NCI-H748 treated with DMSO at 0.1 percent for 48 hours (cell line): ENCODE measurements at regions not wholly inside any gene's neighbourhood (a gene's known extent, or its start where the extent isn't known, plus 50 kb on each side); places are given as distances from the start of the nearest gene placed in this dataset.
"Not testable (repeated sequence)": the region's sequence is repeated elsewhere in the genome, so short reads cannot be mapped to it uniquely, and the experiment has no call there.

Experiments
- DNase-seq: peaks from one replicate; lab custom pipeline; 2025; lab: John Stamatoyannopoulos, UW

DNA sequence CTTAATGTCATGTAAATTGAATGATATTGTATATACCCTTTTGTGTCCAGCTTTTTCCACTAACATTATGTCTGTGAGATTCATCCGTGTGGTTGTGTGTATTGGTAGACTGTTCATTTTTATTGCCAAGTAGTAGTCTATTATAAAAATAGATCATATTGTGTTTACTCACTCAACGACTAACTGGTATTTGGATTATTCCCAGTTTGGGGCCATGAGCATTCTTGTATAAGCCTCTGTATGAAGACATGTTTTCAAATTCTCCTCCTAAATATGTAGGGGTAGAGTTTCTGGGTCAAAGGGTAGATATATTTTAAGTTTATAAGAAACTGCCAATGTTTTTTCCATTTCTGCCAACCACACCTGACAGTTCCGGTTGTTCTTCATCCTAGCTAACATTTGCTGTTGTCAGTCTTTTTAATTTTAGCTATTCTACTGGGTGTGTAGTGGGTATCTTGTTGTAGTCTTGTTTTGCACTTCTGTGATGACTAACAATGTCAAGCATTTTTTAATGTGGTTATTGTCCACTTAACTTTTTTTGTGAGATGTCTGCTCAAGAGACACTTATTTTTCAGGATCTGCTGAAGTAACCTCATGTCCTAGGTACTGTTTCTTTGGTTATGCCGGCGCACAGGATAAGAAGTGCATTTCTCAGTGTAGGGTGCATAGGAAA, 93.2 kb downstream of the DACT1 start:
- no peak for DNase-seq

DNA sequence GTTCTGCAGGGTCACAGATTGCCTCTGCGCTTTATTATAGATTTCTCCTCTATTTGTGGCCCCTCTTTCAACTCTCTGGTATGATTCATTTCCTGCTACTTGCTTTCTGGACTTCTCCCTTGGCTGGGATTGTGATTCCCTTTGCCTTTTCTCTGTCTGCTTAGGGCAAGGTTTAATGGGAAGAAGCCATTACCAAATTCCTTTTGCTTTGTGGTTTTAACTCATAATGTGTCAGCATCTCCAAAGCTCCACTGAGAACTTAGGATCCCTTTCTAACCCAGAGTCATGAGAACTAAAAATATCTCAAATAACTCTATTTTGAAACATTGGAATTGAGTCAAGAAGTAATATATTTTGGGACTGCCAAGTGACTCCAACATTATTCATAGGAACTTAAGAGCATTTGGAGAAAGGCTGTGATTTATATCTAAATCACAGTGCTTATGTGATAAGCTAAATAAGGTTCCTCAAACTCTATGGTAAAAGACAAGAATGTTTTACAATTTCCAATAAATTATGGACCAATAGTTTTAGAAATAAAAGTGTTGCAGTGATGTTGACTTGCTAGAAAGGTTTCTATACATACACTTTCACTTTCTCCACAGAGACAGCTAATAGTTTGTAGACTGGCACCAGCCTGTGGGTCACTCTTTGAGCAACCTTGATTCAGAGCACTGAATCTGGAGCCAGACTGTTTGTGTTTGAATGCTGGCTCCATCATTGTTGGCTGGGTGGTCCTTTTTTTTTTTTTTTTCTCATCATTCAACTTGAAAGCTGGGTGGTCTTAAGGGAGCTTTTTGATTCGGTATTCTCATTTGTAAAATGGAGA, 93.9 kb downstream of the DACT1 start:
- DNase-seq: no peak

DNA sequence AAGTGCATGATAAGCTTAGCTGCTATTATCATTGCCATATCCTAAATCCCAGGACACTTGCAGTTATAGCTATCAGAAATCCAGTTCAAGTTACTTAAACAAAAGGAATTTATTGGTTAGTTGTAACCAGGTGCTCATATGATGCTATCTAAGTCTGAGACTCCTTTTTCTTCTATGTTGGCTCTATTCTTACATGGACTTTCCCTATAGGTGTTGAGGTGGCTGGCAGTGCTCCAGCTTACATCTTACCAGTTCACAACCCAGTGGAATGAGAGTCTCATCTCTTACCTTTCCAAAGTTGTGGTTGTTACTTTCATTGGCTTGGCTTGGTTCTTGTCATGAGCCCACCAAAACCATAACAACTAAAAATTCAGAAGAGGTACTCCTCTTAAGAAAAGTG, 94.6 kb downstream of the DACT1 start:
- no peak for DNase-seq

DNA sequence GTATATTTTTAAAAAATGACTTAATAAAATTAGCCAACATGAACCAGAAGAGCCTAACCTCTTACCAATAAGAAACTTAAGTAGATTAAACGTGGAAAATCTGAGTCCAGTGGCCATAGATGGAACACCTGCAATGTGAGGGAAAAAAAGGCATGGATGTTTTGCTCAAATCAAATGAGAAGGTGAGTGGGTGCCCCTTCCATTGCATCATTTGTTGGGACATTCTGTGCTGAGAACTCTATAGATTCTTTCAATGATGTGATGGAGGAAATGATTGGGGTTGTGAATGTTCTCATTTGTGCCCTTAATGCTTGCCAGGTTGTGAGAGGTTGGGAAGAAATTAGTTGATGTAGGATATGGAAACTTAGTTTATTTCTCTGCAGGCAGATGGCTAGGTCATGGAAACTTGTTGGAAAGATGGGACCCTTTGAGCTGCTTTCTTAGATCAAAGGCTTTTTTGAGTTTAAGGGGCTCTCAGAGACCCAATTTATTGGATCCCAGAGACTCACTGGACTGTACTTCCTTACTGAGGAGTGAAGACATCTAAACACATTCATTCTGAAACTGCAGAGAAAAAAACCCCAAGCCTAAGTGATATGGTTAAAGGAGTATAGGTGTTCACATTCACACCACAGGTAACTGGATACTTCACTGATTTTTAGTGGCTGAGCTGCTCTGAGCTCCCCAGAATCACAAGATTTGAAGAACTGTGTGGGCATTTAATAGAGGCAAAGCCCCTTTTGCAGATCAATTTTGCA, 95.9 kb downstream of the DACT1 start:
- DNase-seq: no peak

DNA sequence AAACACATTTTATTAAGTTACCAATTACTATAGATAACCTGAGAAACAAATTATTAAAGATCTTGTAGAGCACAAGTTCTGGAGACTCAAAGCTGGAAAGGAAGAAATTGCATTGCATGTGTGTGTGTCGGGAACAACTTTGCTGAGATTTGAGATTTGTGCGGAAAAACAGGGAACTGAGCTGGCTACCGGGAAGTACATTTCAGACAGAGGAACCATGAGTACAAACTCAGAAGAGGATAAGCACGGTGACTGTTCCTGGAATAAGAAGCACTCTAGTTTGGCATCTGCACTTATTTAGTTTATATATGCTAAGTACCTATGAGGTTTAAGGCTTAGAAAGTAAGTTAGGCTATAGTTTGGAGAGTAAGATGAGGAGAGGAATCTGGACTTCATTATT, 97.8 kb downstream of the DACT1 start:
- no peak for DNase-seq

DNA sequence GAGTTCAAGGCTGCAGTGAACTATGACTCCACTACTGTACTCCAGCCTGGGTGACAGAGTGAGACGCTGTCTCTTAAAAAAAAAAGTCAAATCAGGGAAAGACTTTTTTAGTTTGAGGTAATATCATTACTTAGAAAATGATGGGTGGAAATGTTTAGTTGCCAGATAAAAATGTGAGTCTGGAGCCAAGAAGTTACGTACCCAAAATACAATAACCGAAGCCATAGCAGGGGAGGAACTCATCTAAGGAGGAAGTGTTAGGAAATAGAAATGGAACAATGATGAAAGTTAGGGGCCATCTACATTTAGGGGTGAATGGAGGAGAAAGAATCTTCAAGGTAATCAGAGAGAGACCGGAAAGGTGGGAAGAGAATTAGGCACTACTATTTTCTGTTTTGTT, 98.8 kb downstream of the DACT1 start:
- DNase-seq: no peak

DNA sequence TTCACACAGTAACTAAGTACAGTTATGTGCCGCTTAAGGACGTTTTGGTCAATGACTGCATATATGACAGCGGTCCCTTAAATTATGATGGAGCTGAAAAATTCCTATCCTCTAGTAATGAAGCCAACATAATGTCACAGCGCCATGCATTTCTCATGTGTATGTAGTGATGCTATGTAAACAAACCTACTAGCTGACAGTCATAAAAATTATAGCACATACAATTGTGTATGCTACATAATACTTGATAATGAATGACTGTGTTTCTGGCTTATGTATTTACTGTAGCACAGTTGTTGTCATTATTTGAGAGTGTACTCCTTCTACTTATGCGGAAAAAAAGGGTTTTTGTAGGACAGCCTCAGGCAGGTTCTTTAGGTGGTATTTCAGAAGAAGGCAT, 99.7 kb downstream of the DACT1 start:
- DNase-seq: no peak

DNA sequence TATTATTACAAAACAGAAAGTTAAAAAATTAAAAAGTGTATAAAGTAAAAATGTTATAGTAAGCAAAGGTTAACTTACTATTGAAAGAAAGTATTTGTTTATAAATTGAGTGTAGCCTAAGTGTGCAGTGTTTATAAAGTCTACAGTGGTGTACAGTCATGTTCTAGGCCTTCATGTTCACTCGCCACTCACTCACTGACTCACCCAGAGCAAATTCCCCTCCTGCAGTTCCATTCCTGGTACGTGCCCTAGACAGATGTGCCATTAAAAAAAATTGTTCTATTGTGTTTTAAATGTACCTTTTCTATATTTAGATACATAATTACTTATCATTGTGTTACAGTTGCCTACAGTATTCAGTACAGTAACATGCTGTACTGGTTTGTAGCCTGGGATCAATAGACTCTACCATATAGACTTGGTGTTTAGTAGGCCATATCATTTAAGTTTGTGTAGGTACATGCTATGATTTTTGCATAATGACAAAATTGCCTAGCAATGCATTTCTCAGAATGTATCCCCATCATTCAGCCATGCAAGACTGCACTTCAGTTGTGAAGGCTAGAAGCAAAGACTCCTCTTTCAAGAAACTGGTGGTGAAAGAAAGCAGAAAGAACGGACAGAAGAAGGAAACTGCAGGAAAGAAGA, 100.6 kb downstream of the DACT1 start:
- DNase-seq: no peak

DNA sequence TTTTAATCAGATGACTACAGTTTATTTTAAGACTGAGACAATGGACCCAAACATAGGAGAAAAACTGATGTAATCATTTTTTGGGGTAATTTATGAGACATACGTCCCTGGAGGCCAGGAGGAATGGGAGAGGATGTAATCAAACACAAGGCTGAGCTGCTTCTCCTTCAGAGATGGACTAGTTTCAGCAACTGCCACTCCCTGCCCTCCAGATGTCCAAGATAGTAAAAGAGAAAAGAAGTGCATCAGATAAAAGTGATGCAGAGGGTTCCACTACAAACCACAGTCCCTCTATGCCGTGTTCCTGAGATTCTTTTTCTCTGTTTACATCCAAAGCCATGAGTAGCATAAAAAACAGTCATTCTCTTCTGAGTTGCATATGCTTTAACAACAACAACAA, 101.1 kb downstream of the DACT1 start:
- no peak for DNase-seq

DNA sequence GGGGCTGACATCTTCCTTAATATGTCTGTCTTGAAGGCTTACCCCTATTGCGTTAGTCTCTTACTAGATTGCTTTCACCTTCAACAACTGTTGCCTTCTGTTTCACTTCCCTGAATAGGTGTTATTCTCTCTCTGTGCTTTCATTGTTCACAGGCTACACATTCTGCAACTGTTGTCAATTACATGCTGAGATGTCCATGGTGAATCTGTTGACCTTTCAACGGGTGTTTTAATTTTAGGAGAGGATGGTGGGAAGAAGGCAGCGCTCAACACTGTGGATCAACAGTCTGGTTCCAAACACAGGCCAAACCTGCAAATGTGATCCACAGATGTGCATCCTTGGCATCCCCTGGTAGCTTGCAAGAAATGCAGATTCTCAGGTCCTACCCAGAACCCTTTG, 101.9 kb downstream of the DACT1 start:
- no peak for DNase-seq

DNA sequence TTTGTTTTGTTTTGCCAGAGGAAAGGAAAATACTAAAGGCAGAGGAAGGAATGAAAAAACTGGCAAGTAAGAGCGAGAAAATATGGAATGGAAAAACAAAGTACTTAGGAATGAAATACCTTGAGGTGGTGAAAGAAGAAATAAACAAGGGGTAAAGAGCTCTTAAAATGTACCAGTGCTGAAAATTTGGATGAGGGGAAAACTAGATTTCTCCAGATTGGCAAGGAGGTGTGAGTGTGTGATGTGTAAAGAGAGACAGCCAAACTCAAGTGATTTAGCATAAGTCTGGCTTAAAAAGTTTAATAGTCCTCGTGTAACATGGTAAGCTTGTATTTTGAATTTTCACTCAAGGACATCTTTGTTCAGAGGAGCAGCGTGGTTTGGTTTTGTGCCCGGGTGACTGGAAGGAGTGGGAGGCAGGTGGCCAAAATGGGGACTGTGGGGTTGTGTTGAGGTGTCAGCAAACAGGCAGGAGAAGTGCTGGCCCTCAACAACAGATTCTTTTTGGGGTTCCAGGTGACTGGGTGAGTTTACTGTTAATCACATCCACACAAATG, 102.7 kb downstream of the DACT1 start:
- DNase-seq: no peak

DNA sequence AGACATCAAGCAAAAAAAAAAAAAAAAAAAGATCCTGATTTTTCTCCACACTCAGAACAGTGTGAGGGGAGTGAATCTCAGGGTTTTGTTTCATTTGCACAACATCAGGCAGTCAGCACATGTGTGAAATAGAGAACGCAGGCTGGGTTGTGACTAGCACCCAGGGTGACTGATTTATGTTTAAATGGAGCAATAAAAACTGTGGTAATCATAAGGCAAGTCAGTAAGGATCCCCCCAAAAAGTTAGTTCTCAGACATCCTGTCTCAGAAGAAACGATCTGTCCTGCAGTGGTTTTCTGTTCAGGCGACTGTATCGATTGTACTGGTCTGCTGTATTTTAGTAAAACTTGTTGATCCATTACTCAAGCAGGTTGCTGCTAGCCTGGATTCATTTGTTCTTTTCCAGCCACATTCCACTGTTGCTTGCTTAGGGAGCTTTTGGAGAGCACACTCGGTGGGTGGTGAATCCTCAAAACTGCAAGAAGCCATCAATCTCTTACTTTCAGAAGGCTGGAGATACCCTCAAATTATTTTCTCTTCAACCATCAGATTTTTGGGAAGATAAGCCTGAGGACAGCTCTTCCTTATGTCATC, 107.1 kb downstream of the DACT1 start:
- no peak for DNase-seq

DNA sequence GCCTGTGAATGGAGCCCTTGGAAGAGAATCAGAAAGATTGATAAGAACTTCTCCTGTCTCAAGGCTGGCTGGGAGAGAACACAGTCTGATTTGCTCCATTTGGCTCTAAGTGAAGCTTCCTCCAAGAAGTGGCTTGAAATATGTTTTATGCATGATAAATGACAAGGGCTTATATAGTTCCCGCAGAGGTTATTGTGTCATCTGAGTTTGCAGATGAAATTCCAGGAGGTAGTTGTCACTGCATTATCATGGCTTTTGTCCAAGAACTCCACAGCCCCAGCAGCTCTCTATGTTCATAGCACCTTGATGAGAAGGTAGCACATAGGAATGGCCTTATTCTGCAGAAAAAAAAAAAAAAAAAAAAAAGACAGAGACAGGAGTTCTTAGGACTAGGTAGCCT, 108.5 kb downstream of the DACT1 start:
- DNase-seq: no peak

DNA sequence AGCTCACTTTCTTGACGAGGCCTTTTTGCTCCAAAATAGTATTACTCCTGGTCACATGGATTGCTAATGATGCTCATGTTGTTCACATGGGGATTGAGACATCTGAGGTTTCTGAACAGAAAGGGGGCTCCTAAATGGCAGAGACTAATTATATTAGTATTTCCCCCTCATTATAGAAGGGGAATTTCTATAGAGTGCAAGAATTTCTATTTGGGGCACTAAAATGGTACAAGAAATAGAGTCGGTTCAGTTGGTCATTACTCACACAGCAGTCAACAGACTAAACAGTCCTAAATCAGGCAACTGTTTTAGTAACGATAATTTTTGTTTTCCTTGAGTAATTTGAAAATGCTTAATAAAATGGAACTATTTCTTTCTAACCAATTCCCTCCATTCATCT, 108.9 kb downstream of the DACT1 start:
- no peak for DNase-seq

DNA sequence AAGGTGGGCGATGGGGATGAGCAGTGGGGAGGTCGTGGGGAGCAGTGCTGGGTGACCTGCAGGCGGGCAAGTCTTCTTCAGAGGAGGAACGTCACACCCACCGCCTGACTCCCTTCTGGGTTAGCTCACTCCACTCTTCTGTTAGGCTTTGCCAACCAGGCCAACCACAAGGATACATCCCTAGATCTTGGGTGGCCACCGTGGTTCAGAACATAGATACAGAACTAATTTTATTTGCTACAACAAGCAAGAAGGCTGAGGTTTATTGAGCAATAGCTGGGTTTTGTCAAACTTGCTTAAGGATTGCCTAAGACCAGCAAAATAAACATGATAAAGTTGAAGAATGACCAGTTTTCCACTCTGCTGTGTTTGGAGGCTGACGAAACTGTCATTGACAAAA, 109.4 kb downstream of the DACT1 start:
- no peak for DNase-seq

DNA sequence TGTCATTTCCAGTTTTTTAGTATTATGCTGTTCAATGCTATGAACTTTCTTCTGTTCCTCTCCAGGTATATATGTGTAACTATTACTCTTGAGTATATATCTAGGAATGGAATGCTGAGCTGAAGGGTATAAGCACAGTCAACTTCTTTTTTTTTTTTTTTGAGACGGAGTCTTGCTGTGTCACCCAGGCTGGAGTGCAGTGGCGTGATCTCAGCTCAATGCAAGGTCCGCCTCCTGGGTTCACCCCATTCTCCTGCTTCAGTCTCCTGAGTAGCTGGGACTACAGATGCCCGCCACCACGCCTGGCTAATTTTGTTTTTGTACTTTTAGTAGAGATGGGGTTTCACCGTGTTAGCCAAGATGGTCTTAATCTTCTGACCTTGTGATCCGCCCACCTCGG, 110.5 kb downstream of the DACT1 start:
- not testable (repeated sequence) for DNase-seq

DNA sequence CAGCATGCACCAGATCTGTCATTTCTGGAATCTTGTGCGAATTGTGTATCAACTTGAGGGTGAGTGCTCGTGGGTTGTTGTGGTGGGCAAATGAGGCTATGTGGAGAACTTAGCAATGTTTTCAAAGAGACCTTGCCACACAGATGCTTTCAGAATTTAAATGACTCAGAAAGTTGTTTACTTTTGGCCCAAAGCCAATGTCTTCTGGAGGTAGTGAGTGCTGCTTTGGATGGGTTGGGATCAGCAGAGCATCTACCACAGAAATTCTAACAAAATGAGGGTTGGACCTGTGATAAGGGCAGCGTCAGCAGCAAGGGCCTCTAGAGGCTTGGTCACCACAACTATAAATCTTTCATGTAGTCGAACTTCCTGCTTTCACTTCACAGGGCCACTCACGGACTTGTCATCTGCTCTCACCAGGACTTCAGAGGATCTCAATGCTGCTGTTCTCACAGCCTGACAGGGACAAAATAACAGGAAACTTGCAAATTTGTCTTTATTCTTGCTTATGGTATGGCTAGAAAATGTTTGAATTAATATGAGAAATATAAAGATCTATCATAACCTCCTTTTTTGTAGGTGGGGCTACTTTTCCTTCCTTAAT, 111.4 kb downstream of the DACT1 start:
- no peak for DNase-seq

DNA sequence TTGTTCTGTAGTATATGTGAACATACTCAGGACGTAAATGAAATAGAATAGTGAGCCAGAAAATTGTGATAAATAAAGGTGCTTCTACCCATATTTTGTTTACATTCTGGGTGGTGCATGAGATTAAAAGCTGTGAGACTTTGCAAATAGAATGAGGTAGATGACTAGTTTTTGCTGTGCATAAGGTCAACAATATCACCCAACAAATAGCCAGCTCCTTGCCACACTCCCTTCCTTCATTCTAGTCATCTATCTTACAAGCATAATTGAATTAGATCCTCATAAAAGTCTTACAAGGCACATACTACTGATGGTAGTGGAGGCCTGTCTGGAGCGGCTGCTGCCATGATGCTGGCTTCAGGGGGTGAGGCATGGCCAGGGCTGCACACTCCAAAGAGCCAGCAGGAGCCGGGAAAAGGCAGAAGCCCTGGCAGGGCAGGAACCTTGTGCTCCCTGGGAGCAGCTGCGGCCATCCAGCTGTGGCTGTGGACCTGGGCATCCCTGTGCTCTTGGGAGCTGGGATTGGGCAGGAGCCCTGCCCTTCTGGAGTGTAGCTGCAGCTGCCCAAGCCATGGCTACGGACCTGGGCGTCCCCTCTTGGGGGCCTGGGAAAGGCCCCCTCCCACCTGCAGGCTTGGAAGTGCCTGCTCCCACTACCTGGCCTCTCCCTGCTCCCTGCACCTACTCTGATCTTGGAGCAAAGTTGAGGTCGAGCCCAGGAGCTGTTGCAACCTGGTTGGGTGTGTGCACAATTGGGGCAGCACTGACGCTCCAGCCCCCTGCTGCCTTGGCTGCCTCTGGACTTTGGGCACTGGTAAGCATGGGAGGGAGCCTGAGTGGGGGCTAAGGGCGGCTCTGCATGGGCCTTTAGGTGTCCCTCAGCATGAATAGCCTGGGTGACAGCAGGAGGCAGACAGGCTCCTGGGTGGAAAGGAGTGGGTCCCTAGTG, 112.8 kb downstream of the DACT1 start:
- DNase-seq: no peak

DNA sequence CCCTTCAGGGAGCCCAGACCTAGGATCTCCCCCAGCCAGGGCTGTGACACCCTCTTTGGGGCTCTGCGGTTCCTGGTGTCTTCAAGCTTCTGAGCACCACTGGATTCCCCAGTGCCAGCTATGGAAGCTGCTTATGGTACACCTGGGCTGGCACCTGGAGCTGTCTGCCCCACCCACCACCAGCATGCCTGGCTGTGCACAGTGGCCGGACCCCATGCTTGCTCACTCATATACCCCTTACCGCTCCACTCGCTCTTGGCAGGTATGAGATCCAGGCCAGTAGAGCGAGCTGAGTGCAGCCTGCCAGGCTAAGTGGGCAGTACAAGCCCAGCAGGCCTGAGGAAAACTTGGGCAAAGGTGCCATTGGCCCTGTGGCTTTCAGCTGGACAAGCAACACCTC, 114.0 kb downstream of the DACT1 start:
- no peak for DNase-seq

DNA sequence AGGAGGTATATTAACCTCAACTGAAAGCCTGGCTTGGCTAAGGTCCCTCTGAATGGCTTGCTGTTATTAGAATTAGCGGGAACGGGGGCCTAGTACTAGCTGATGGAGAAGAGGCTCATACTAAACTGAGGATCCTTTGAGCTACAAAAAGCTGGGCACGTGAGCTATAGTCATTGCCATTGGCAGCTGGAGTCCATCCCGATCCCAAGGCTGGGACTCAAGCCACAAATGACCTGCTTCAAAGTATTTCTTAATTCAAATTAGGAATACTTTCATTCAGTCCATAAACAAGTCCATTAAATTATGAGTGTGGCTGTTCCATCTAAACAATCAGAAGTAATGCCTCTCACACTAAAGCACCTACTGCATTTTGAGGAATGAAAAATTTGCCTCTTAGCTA, 114.5 kb downstream of the DACT1 start:
- no peak for DNase-seq
